IMR-90 (cell line): ENCODE measurements at regions not wholly inside any gene's neighbourhood (a gene's known extent, or its start where the extent isn't known, plus 50 kb on each side); places are given as distances from the start of the nearest gene placed in this dataset.

Experiments
- ATAC-seq: fragments of 200-7000 bp; cut with Tn5 transposase; 2 replicates; pipeline ENCODE4 v1.9.1; 2020; ENCODE audit warnings: low read depth, mild to moderate bottlenecking, moderate library complexity
- BruUV-seq: library from RNA; stranded (reverse); fragments of 400-500 nt; replicated peaks from 2 replicates; lab custom pipeline; 2021; lab: Mats Ljungman, UMichigan
- CTCF ChIA-PET: fragments of 300-600 bp; formaldehyde crosslinking; extraction: SDS; loops from one replicate; lab custom pipeline; 2021; ENCODE audit warnings: antibody characterized with exemption; lab: Yijun Ruan, JAX
- POLR2A ChIA-PET: fragments of 300-600 bp; sonication (Branson Sonifier 250); formaldehyde crosslinking; loops from one replicate; lab custom pipeline; 2022; ENCODE audit warnings: antibody characterized with exemption; ENCODE audit not compliant: unreplicated experiment; lab: Charles Lee
- DNase-seq: peaks from one replicate; pipeline ENCODE4 v3.0.0; 2013
- H2AFZ ChIP-seq: replicated peaks from 2 replicates; pipeline ENCODE3; 2013; ENCODE audit warnings: low read length, mild to moderate bottlenecking; ENCODE audit not compliant: poor library complexity
- H2AK5ac ChIP-seq: 2 replicates; pipeline ENCODE4 v1.6.1; 2013; ENCODE audit warnings: low read depth, low read length, inconsistent platforms
- H2AK9ac ChIP-seq: replicated peaks from 2 replicates; pipeline ENCODE3; 2013; ENCODE audit warnings: mild to moderate bottlenecking, low read depth, low read length, moderate library complexity; ENCODE audit not compliant: poor library complexity
- H2BK120ac ChIP-seq: 2 replicates; pipeline ENCODE4 v1.6.1; 2013; ENCODE audit warnings: low read depth, low read length, inconsistent platforms
- H2BK15ac ChIP-seq: 3 replicates; pipeline ENCODE4 v1.6.1; 2013; ENCODE audit warnings: low read depth, low read length, inconsistent platforms
- H2BK20ac ChIP-seq: 2 replicates; pipeline ENCODE4 v1.6.1; 2013; ENCODE audit warnings: low read depth, mild to moderate bottlenecking, inconsistent platforms, low read length, moderate library complexity
- H2BK5ac ChIP-seq: 2 replicates; pipeline ENCODE4 v1.6.1; 2013; ENCODE audit warnings: mild to moderate bottlenecking, low read depth, low read length, inconsistent platforms; ENCODE audit not compliant: poor library complexity, severe bottlenecking
- H3K14ac ChIP-seq: replicated peaks from 2 replicates; pipeline ENCODE4 v1.6.1; 2013; ENCODE audit warnings: low read depth, low read length, inconsistent platforms
- H3K18ac ChIP-seq: 2 replicates; pipeline ENCODE4 v1.6.1; 2013; ENCODE audit warnings: low read depth, low read length, control low read depth
- H3K23ac ChIP-seq: 2 replicates; pipeline ENCODE4 v1.6.1; 2013; ENCODE audit warnings: low read depth, low read length, inconsistent platforms
- H3K27ac ChIP-seq: 2 replicates; pipeline ENCODE4 v1.5.1; 2013; ENCODE audit warnings: mild to moderate bottlenecking, control low read depth, low read length; ENCODE audit not compliant: insufficient read depth
- H3K27me3 ChIP-seq: 2 replicates; pipeline ENCODE4 v1.6.1; 2013; ENCODE audit warnings: low read length; ENCODE audit not compliant: control insufficient read depth, insufficient read depth
- H3K36me3 ChIP-seq: 2 replicates; pipeline ENCODE4 v1.6.1; 2013; ENCODE audit warnings: low read length, mixed read lengths; ENCODE audit not compliant: control insufficient read depth, insufficient read depth
- H3K4ac ChIP-seq: 2 replicates; pipeline ENCODE4 v1.6.1; 2013; ENCODE audit warnings: low read depth, low read length, inconsistent platforms
- H3K4me1 ChIP-seq: 2 replicates; pipeline ENCODE4 v1.6.1; 2013; ENCODE audit warnings: low read length, mixed read lengths; ENCODE audit not compliant: control insufficient read depth, insufficient read depth
- H3K4me2 ChIP-seq: 2 replicates; pipeline ENCODE4 v1.6.1; 2013; ENCODE audit warnings: low read depth, mild to moderate bottlenecking, control low read depth, low read length, moderate library complexity
- H3K4me3 ChIP-seq: 2 replicates; pipeline ENCODE4 v1.5.1; 2013; ENCODE audit warnings: low read depth, mild to moderate bottlenecking, control low read depth, low read length, moderate library complexity; ENCODE audit not compliant: insufficient read depth
- H3K56ac ChIP-seq: 2 replicates; pipeline ENCODE4 v1.6.1; 2013; ENCODE audit warnings: low read length, inconsistent platforms; ENCODE audit not compliant: insufficient read depth; ENCODE audit errors: extremely low read depth
- H3K79me1 ChIP-seq, 2 experiments: 2 replicates each; pipeline ENCODE4 v1.6.1; 2013; ENCODE audit warnings: low read length in 2 of 2, inconsistent platforms in 1 of 2, low read depth in 1 of 2
- H3K9ac ChIP-seq: 2 replicates; pipeline ENCODE4 v1.6.1; 2013; ENCODE audit warnings: low read depth, low read length, control low read depth
- H3K9me1 ChIP-seq: 2 replicates; pipeline ENCODE4 v1.6.1; 2013; ENCODE audit warnings: low read length, inconsistent platforms; ENCODE audit not compliant: insufficient read depth
- H3K9me3 ChIP-seq: 2 replicates; pipeline ENCODE4 v1.6.1; 2013; ENCODE audit warnings: low read length; ENCODE audit not compliant: control insufficient read depth, insufficient read depth
- H4K20me1 ChIP-seq: 2 replicates; pipeline ENCODE4 v1.6.1; 2013; ENCODE audit warnings: low read length, inconsistent platforms; ENCODE audit not compliant: insufficient read depth
- H4K5ac ChIP-seq: 2 replicates; pipeline ENCODE4 v1.6.1; 2013; ENCODE audit warnings: mild to moderate bottlenecking, low read depth, low read length, control low read depth
- H4K8ac ChIP-seq, 2 experiments: 2 replicates each; pipeline ENCODE4 v1.6.1; 2013; ENCODE audit warnings: low read depth in 2 of 2, low read length in 2 of 2, control low read depth in 1 of 2, inconsistent platforms in 1 of 2
- H4K91ac ChIP-seq: 2 replicates; pipeline ENCODE4 v1.6.1; 2013; ENCODE audit warnings: low read depth, low read length, inconsistent platforms; ENCODE audit not compliant: insufficient read depth
- CHD1 ChIP-seq: IDR thresholded peaks from 2 replicates; pipeline ENCODE4 v1.6.1; 2012; ENCODE audit warnings: low read depth, low read length, improper control_type of control experiment
- FOS ChIP-seq: fragments of 150-350 bp; IDR thresholded peaks from 2 replicates; pipeline ENCODE4 v1.6.1; 2016; ENCODE audit warnings: low read depth, low read length
- NFE2L2 ChIP-seq: fragments of 150-350 bp; IDR thresholded peaks from 2 replicates; pipeline ENCODE4 v1.6.1; 2016; ENCODE audit warnings: low read depth, mild to moderate bottlenecking, low read length
- POLR2A ChIP-seq: IDR thresholded peaks from 2 replicates; pipeline ENCODE4 v1.6.1; 2012; ENCODE audit warnings: mild to moderate bottlenecking, low read depth, low read length
- RAD21 ChIP-seq: IDR thresholded peaks from 2 replicates; pipeline ENCODE4 v1.6.1; 2012; ENCODE audit warnings: low read length, improper control_type of control experiment
- RCOR1 ChIP-seq: IDR thresholded peaks from 2 replicates; pipeline ENCODE4 v1.6.1; 2012; ENCODE audit warnings: mild to moderate bottlenecking, low read length, improper control_type of control experiment; ENCODE audit not compliant: insufficient replicate concordance
- RFX5 ChIP-seq: IDR thresholded peaks from 2 replicates; pipeline ENCODE4 v1.8.0; 2012; ENCODE audit warnings: low read depth, mild to moderate bottlenecking, low read length, moderate library complexity
- WGBS, 2 experiments: methylation state at CpG; one replicate each; pipeline versions ENCODE4 v1.1.5 to v1.1.7; 2013; ENCODE audit warnings: missing lambda C conversion rate in 2 of 2; ENCODE audit not compliant: insufficient read length in 1 of 2; ENCODE audit errors: extremely low coverage in 2 of 2; 5-methylcytosine and 5-hydroxymethylcytosine counted together
- dilution Hi-C: fragments of 300-500 bp; cut with HindIII; formaldehyde crosslinking; loops from one replicate; pipeline ENCODE4 v1.14.3; 2018; ENCODE audit warnings: low sequenced_read_pairs; ENCODE audit not compliant: unreplicated experiment
- in situ Hi-C: fragments of 300-500 bp; cut with MboI; formaldehyde crosslinking; loops from 3 replicates; pipeline ENCODE4 v1.14.3; 2019; ENCODE audit warnings: low sequenced_read_pairs, inconsistent platforms, mixed read lengths
- intact Hi-C: fragments of 100-400 bp; cut with micrococcal nuclease; formaldehyde crosslinking; loops from 2 replicates; pipeline ENCODE4 v1.10.0; 2022

- intact Hi-C loops (no loop called here), in situ Hi-C loops (no loop called here), dilution Hi-C loops (no loop called here)
- Histone ChIP-seq H3K36me3 (no peaks in the 10 kb centered on the region), H2AFZ (no peak overlapping the region), H2BK5ac (no peak overlapping the region), H3K9ac (no peak overlapping the region), H2BK20ac (no peak overlapping the region), H4K5ac (no peak overlapping the region), H2AK9ac (no peak overlapping the region), H3K4ac (no peak overlapping the region), H3K27ac (no peak overlapping the region), H3K9me3 (no peaks in the 10 kb centered on the region), H3K14ac (no peak overlapping the region), H3K27me3 (no peaks in the 10 kb centered on the region), H2BK120ac (no peak overlapping the region), H3K9me1 (no peaks in the 10 kb centered on the region), H4K8ac (no peak overlapping the region), H3K4me2 (no peak overlapping the region), H3K23ac (no peak overlapping the region), H4K20me1 (no peaks in the 10 kb centered on the region), H3K4me3 (no peak overlapping the region), H3K79me1 (no peaks in the 10 kb centered on the region), H3K4me1 (no peaks in the 10 kb centered on the region; the same call in 1 of the 2 replicates), H4K91ac (no peak overlapping the region), H2BK15ac (no peak overlapping the region), H3K56ac (no peak overlapping the region), H3K18ac (no peak overlapping the region), H2AK5ac (no peak overlapping the region)
- BruUV-seq = no TSS peak
- no CpG with 5 or more reads among the region's 3 CpGs for WGBS, 2 experiments
- POLR2A ChIA-PET = no interaction called here
- ATAC-seq (no peak), DNase-seq (no peak)
- CTCF ChIA-PET = interaction anchor here (0.6 kb wide), 1 partner anchor 20 kb away, joined by 3 read pairs; no protein-coding TSS in a partner anchor
- TF ChIP-seq POLR2A (no peak), FOS (no peak), RAD21 (no peak), RFX5 (no peak), RCOR1 (no peak), CHD1 (no peak), NFE2L2 (no peak)
These were observed 457.6 kb upstream of the ACTBL2 start for GRCh38 chr5:57940236-57940635.
